SK-N-SH treated with all-trans-retinoic acid at 6 μM for 48 hours (cell line): ENCODE measurements at regions not wholly inside any gene's neighbourhood (a gene's known extent, or its start where the extent isn't known, plus 50 kb on each side); places are given as distances from the start of the nearest gene placed in this dataset.

ENCODE experiments used
- ATAC-seq: fragments of 200-7000 bp; cut with Tn5 transposase; 3 replicates; pipeline ENCODE4 v1.9.1; 2020; ENCODE audit warnings: mild to moderate bottlenecking, moderate library complexity
- ARNTL ChIP-seq: fragments of 450-650 bp; formaldehyde crosslinking; IDR thresholded peaks from 2 replicates; pipeline ENCODE4 v1.5.0; 2020; ENCODE audit warnings: low read depth, mild to moderate bottlenecking, moderate library complexity, borderline replicate concordance
- BACH2 ChIP-seq: fragments of 250-450 bp; sonication (Bioruptor Pico); IDR thresholded peaks from 2 replicates; pipeline ENCODE4 v1.9.0; 2021; ENCODE audit warnings: mild to moderate bottlenecking, borderline replicate concordance
- CSDC2 ChIP-seq: fragments of 250-450 bp; sonication (Bioruptor Pico); IDR thresholded peaks from 2 replicates; pipeline ENCODE4 v1.5.0; 2020; ENCODE audit warnings: mild to moderate bottlenecking, moderate library complexity
- CSRNP3 ChIP-seq: fragments of 250-450 bp; sonication (Bioruptor Pico); IDR thresholded peaks from 2 replicates; pipeline ENCODE4 v1.5.1; 2021; ENCODE audit warnings: mild to moderate bottlenecking, moderate library complexity
- ESRRG ChIP-seq: fragments of 250-450 bp; sonication (Bioruptor Pico); IDR thresholded peaks from 2 replicates; pipeline ENCODE4 v1.6.1; 2021; ENCODE audit warnings: mild to moderate bottlenecking
- GLIS3 ChIP-seq: fragments of 250-450 bp; sonication (Bioruptor Pico); IDR thresholded peaks from 2 replicates; pipeline ENCODE4 v1.5.0; 2020; ENCODE audit warnings: mild to moderate bottlenecking, moderate library complexity
- ISL1 ChIP-seq: fragments of 250-450 bp; sonication (Bioruptor Pico); IDR thresholded peaks from 2 replicates; pipeline ENCODE4 v2.1.2; 2022; ENCODE audit warnings: mild to moderate bottlenecking, moderate library complexity
- OSR1 ChIP-seq: fragments of 250-450 bp; sonication (Bioruptor Pico); IDR thresholded peaks from 2 replicates; pipeline ENCODE4 v1.8.0; 2022; ENCODE audit warnings: moderate library complexity, mild to moderate bottlenecking, inconsistent platforms
- POU6F1 ChIP-seq: fragments of 250-450 bp; sonication (Bioruptor Pico); IDR thresholded peaks from 2 replicates; pipeline ENCODE4 v1.8.0; 2021; ENCODE audit warnings: low read depth, mild to moderate bottlenecking, moderate library complexity, borderline replicate concordance
- PPARA ChIP-seq: fragments of 250-450 bp; sonication (Bioruptor Pico); IDR thresholded peaks from 2 replicates; pipeline ENCODE4 v1.5.0; 2020; ENCODE audit warnings: mild to moderate bottlenecking, borderline replicate concordance
- RARB ChIP-seq: fragments of 250-450 bp; sonication (Bioruptor Pico); IDR thresholded peaks from 2 replicates; pipeline ENCODE4 v1.8.0; 2021; ENCODE audit warnings: mild to moderate bottlenecking, moderate library complexity
- SNAI2 ChIP-seq: fragments of 250-450 bp; sonication (Bioruptor Pico); IDR thresholded peaks from 2 replicates; pipeline ENCODE4 v1.5.0; 2020; ENCODE audit warnings: mild to moderate bottlenecking, moderate library complexity
- TCF4 ChIP-seq: fragments of 250-450 bp; sonication (Bioruptor Pico); IDR thresholded peaks from 2 replicates; pipeline ENCODE4 v1.8.0; 2021; ENCODE audit warnings: mild to moderate bottlenecking, moderate library complexity, borderline replicate concordance
- ZC3H10 ChIP-seq: fragments of 250-450 bp; sonication (Bioruptor Pico); IDR thresholded peaks from 2 replicates; pipeline ENCODE4 v1.5.1; 2021; ENCODE audit warnings: mild to moderate bottlenecking, moderate library complexity
- ZFP3 ChIP-seq: fragments of 250-450 bp; sonication (Bioruptor Pico); IDR thresholded peaks from 2 replicates; pipeline ENCODE4 v1.5.0; 2020; ENCODE audit warnings: mild to moderate bottlenecking, moderate library complexity
- ZFP30 ChIP-seq: fragments of 450-650 bp; formaldehyde crosslinking; IDR thresholded peaks from 2 replicates; pipeline ENCODE4 v1.5.0; 2022; ENCODE audit warnings: mild to moderate bottlenecking, moderate library complexity
- ZNF565 ChIP-seq: fragments of 450-650 bp; formaldehyde crosslinking; conservative IDR thresholded peaks from 2 replicates; pipeline ENCODE4 v1.5.0; 2020; ENCODE audit warnings: low read depth, mild to moderate bottlenecking, moderate library complexity
- ZNF70 ChIP-seq: fragments of 450-650 bp; formaldehyde crosslinking; IDR thresholded peaks from 2 replicates; pipeline ENCODE4 v1.5.0; 2020; ENCODE audit warnings: mild to moderate bottlenecking, moderate library complexity
- ZNF8 ChIP-seq: fragments of 450-650 bp; formaldehyde crosslinking; IDR thresholded peaks from 2 replicates; pipeline ENCODE4 v1.5.0; 2020; ENCODE audit warnings: mild to moderate bottlenecking, moderate library complexity
- TF ChIP-seq, protein P1 (sequence below): fragments of 250-450 bp; sonication (Bioruptor Pico); IDR thresholded peaks from 2 replicates; pipeline ENCODE4 v1.5.0; 2020; ENCODE audit warnings: mild to moderate bottlenecking, moderate library complexity
- TF ChIP-seq, protein P2 (sequence below): fragments of 250-450 bp; sonication (Bioruptor Pico); IDR thresholded peaks from 2 replicates; pipeline ENCODE4 v1.8.0; 2020; ENCODE audit warnings: mild to moderate bottlenecking, moderate library complexity, borderline replicate concordance
- TF ChIP-seq, protein P3 (sequence below): fragments of 250-450 bp; sonication (Bioruptor Pico); IDR thresholded peaks from 2 replicates; pipeline ENCODE4 v1.5.1; 2020; ENCODE audit warnings: low read depth, mild to moderate bottlenecking, moderate library complexity

- no peak for TF ChIP-seq GLIS3 (CRISPR knock-in tag)
- TF ChIP-seq PPARA (CRISPR knock-in tag), result no peak
- TF ChIP-seq ARNTL, result no peak
- TF ChIP-seq RARB (CRISPR knock-in tag), result no peak
- TF ChIP-seq, protein P1, sequence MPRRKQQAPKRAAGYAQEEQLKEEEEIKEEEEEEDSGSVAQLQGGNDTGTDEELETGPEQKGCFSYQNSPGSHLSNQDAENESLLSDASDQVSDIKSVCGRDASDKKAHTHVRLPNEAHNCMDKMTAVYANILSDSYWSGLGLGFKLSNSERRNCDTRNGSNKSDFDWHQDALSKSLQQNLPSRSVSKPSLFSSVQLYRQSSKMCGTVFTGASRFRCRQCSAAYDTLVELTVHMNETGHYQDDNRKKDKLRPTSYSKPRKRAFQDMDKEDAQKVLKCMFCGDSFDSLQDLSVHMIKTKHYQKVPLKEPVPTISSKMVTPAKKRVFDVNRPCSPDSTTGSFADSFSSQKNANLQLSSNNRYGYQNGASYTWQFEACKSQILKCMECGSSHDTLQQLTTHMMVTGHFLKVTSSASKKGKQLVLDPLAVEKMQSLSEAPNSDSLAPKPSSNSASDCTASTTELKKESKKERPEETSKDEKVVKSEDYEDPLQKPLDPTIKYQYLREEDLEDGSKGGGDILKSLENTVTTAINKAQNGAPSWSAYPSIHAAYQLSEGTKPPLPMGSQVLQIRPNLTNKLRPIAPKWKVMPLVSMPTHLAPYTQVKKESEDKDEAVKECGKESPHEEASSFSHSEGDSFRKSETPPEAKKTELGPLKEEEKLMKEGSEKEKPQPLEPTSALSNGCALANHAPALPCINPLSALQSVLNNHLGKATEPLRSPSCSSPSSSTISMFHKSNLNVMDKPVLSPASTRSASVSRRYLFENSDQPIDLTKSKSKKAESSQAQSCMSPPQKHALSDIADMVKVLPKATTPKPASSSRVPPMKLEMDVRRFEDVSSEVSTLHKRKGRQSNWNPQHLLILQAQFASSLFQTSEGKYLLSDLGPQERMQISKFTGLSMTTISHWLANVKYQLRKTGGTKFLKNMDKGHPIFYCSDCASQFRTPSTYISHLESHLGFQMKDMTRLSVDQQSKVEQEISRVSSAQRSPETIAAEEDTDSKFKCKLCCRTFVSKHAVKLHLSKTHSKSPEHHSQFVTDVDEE, result no peak
- TF ChIP-seq, protein P2, sequence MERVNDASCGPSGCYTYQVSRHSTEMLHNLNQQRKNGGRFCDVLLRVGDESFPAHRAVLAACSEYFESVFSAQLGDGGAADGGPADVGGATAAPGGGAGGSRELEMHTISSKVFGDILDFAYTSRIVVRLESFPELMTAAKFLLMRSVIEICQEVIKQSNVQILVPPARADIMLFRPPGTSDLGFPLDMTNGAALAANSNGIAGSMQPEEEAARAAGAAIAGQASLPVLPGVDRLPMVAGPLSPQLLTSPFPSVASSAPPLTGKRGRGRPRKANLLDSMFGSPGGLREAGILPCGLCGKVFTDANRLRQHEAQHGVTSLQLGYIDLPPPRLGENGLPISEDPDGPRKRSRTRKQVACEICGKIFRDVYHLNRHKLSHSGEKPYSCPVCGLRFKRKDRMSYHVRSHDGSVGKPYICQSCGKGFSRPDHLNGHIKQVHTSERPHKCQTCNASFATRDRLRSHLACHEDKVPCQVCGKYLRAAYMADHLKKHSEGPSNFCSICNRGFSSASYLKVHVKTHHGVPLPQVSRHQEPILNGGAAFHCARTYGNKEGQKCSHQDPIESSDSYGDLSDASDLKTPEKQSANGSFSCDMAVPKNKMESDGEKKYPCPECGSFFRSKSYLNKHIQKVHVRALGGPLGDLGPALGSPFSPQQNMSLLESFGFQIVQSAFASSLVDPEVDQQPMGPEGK (CRISPR knock-in tag), result no peak
- TF ChIP-seq POU6F1, result no peak
- no peak for TF ChIP-seq OSR1 (CRISPR knock-in tag)
- no peak for TF ChIP-seq CSDC2 (CRISPR knock-in tag)
- TF ChIP-seq, protein P3, sequence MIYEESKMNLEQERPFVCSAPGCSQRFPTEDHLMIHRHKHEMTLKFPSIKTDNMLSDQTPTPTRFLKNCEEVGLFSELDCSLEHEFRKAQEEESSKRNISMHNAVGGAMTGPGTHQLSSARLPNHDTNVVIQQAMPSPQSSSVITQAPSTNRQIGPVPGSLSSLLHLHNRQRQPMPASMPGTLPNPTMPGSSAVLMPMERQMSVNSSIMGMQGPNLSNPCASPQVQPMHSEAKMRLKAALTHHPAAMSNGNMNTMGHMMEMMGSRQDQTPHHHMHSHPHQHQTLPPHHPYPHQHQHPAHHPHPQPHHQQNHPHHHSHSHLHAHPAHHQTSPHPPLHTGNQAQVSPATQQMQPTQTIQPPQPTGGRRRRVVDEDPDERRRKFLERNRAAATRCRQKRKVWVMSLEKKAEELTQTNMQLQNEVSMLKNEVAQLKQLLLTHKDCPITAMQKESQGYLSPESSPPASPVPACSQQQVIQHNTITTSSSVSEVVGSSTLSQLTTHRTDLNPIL (CRISPR knock-in tag), result no peak
- no peak for TF ChIP-seq TCF4 (CRISPR knock-in tag)
- TF ChIP-seq SNAI2 (CRISPR knock-in tag), result no peak
- no peak for TF ChIP-seq ZFP3
- TF ChIP-seq CSRNP3 (CRISPR knock-in tag), result no peak
- TF ChIP-seq ZNF565 (CRISPR knock-in tag), result no peak
- no peak for TF ChIP-seq ESRRG (CRISPR knock-in tag)
- TF ChIP-seq ISL1 (CRISPR knock-in tag), result no peak
- no peak for TF ChIP-seq ZNF8 (CRISPR knock-in tag)
- TF ChIP-seq ZNF70, result no peak
- no peak for TF ChIP-seq ZC3H10 (CRISPR knock-in tag)
- no peak for ATAC-seq
Measured at GRCh38 chr22:23409976-23410375, 170.1 kb downstream of the IGLL1 start.

DNA sequence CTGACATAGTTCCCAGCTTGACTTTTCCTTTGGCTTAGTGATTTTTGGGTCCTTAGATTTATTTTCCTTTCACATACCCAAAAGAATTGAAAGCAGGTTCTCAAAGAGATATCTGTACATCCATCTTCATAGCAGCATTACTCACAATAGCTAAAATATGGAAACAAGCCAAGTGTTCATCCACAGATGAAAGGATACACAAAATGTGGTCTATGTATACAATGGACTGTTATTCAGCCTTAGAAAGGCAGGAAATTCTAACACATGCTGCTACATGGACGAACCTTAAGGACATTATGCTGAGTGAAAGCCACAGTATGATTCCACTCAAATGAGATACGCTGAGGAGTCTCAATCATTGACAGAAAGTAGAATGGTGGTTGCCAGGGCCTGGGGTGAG lies 171.8 kb downstream of the IGLL1 start:
- no peak; the same call in 2 of the 3 replicates for ATAC-seq
- no peak for TF ChIP-seq OSR1 (CRISPR knock-in tag)
- TF ChIP-seq BACH2, result no peak
- TF ChIP-seq ZNF8 (CRISPR knock-in tag), result no peak
- TF ChIP-seq SNAI2 (CRISPR knock-in tag), result no peak

DNA sequence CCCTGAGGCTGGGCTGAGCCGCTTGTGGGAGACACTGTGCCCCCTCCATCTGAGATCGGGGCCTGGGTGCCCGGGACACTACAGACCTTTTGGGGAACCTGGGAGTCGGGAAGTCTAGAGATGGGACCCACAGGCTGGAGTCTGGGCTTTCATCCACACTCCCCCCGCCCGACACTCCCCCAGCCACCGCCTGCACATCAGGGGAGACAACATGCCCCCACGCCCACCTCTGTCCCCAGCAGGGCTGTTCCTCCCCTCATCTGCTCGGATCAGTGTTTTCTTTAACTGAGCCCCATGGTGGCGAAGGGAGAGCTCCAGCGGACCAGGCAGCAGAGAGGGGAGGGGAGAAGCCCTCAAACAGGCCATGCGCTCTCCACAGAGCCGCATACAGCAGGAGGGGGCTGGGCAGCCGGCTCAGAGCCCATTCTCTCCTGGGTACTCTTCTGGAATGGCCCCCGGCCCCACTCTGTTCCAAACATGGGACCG lies 174.7 kb downstream of the IGLL1 start:
- no peak for ATAC-seq
- TF ChIP-seq ZFP30 (CRISPR knock-in tag), result no peak
- TF ChIP-seq, protein P2 (CRISPR knock-in tag), result no peak
